ENCODE measurements at regions not wholly inside any gene's neighbourhood (a gene's known extent, or its start where the extent isn't known, plus 50 kb on each side); places are given as distances from the start of the nearest gene placed in this dataset.

- ChIA-PET POLR2A (no interaction called here), CTCF (no interaction called here)
- Histone ChIP-seq H3K36me3 (ENCODE audit: control insufficient read depth, insufficient read depth, low read length) (no peaks in the 10 kb centered on the region), H3K4me1 (no peaks in the 10 kb centered on the region), H3K4me3 (ENCODE audit: low read depth, low read length) (no peak overlapping the region), H3K9me3 (no peaks in the 10 kb centered on the region), H3K27me3 (replicated peaks; ENCODE audit: control insufficient read depth, insufficient read depth, low read length) (no peaks in the 10 kb centered on the region)
- H3K4me3 Mint-ChIP-seq (ENCODE audit: unreplicated experiment), result no peak overlapping the region
- TF ChIP-seq CTCF (IDR thresholded peaks at IDR 0.05; ENCODE audit: insufficient read depth in 1 of 2, low read depth in 1 of 2, low read length in 1 of 2, severe bottlenecking in 1 of 2, unreplicated experiment in 1 of 2), result no peak
- intact Hi-C loops (cut with micrococcal nuclease; ENCODE audit: unreplicated experiment), result loop anchor here (10.0 kb wide), 2 partner anchors 215 to 425 kb away; no protein-coding TSS in a partner anchor
- no peak for DNase-seq
- no peaks in the 10 kb centered on the region for H3K9me3 Mint-ChIP-seq (ENCODE audit: unreplicated experiment)
- no TSS peak for BruUV-seq (replicated peaks)
- no peaks in the 10 kb centered on the region for H3K4me1 Mint-ChIP-seq (ENCODE audit: low read depth, unreplicated experiment)
- H3K36me3 Mint-ChIP-seq (ENCODE audit: insufficient read depth, unreplicated experiment), result no peaks in the 10 kb centered on the region
- H3K27ac Mint-ChIP-seq (ENCODE audit: unreplicated experiment), result no peak overlapping the region
- peaks cover 11% of the 10 kb centered on the region for H3K27me3 Mint-ChIP-seq (ENCODE audit: insufficient read depth, unreplicated experiment)
Measured at GRCh38 chr10:16119445-16119844, 259.1 kb upstream of the MINDY3 start.

DNA sequence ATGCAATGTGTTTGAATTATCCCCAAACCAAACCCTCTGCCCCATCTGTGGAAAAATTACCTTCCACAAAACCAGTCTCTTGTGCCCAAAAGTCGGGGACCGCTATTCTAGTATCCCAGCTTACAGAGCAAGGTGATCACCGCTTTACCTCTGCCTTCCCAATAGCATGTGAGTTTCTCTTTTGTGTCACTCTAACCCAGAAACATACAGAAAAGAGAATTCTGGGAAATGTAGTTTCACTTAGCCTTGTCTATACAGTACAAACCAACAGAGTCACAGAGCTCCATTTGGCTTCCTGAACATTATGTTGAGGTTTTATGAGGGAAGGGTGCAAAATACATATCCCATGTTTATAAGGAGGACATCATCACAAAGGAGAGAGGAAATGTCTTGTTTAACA, 260.3 kb upstream of the MINDY3 start:
- TF ChIP-seq CTCF (IDR thresholded peaks at IDR 0.05; ENCODE audit: insufficient read depth in 1 of 2, low read depth in 1 of 2, low read length in 1 of 2, severe bottlenecking in 1 of 2, unreplicated experiment in 1 of 2), result no peak
- Histone ChIP-seq H3K4me3 (ENCODE audit: low read depth, low read length) (no peak overlapping the region), H3K4me1 (no peaks in the 10 kb centered on the region), H3K27me3 (replicated peaks; ENCODE audit: control insufficient read depth, insufficient read depth, low read length) (no peaks in the 10 kb centered on the region), H3K36me3 (ENCODE audit: control insufficient read depth, insufficient read depth, low read length) (no peaks in the 10 kb centered on the region), H3K9me3 (no peaks in the 10 kb centered on the region)
- DNase-seq, result no peak
- no peaks in the 10 kb centered on the region for H3K9me3 Mint-ChIP-seq (ENCODE audit: unreplicated experiment)
- no peaks in the 10 kb centered on the region for H3K36me3 Mint-ChIP-seq (ENCODE audit: insufficient read depth, unreplicated experiment)
- no peaks in the 10 kb centered on the region for H3K4me1 Mint-ChIP-seq (ENCODE audit: low read depth, unreplicated experiment)
- ChIA-PET POLR2A (no interaction called here), CTCF (no interaction called here)
- BruUV-seq (replicated peaks), result no TSS peak
- no peak overlapping the region for H3K27ac Mint-ChIP-seq (ENCODE audit: unreplicated experiment)
- H3K4me3 Mint-ChIP-seq (ENCODE audit: unreplicated experiment), result no peak overlapping the region
- intact Hi-C loops (cut with micrococcal nuclease; ENCODE audit: unreplicated experiment), result no loop called here
- peaks cover 11% of the 10 kb centered on the region for H3K27me3 Mint-ChIP-seq (ENCODE audit: insufficient read depth, unreplicated experiment)

DNA sequence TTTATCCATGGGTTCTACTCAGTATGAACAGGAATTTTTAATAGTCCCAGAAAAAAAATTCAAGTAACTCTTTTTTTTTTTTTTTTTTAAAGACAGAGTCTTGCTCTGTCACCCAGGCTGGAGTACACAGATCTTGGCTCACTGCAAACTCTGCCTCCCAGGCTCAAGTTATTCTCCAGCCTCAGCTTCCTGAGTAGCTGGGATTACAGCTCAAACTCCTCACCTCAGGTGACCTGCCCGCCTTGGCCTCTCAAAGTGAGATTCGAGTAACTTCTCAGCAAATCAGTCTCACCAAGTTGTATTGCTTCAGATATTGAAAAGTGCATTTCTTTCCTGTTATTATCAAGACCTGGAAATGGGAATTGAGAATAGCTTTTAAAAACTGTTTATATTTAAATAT, 281.2 kb upstream of the MINDY3 start:
- no TSS peak for BruUV-seq (replicated peaks)
- H3K27me3 ChIP-seq (replicated peaks; ENCODE audit: control insufficient read depth, insufficient read depth, low read length), result no peaks in the 10 kb centered on the region; the same call in 1 of the 2 replicates
- peaks cover 7% of the 10 kb centered on the region for H3K9me3 Mint-ChIP-seq (ENCODE audit: unreplicated experiment)
- no peaks in the 10 kb centered on the region for H3K36me3 Mint-ChIP-seq (ENCODE audit: insufficient read depth, unreplicated experiment)
- no peak overlapping the region for H3K4me3 ChIP-seq (ENCODE audit: low read depth, low read length)
- no peak overlapping the region for H3K4me3 Mint-ChIP-seq (ENCODE audit: unreplicated experiment)
- H3K27me3 Mint-ChIP-seq (ENCODE audit: insufficient read depth, unreplicated experiment), result peaks cover 10% of the 10 kb centered on the region
- H3K9me3 ChIP-seq, result no peaks in the 10 kb centered on the region; the same call in 1 of the 2 replicates
- H3K36me3 ChIP-seq (ENCODE audit: control insufficient read depth, insufficient read depth, low read length), result no peaks in the 10 kb centered on the region
- TF ChIP-seq CTCF (IDR thresholded peaks at IDR 0.05; ENCODE audit: insufficient read depth in 1 of 2, low read depth in 1 of 2, low read length in 1 of 2, severe bottlenecking in 1 of 2, unreplicated experiment in 1 of 2), result no peak
- H3K27ac Mint-ChIP-seq (ENCODE audit: unreplicated experiment), result no peak overlapping the region
- no peaks in the 10 kb centered on the region for H3K4me1 Mint-ChIP-seq (ENCODE audit: low read depth, unreplicated experiment)
- no peak for DNase-seq
- no peaks in the 10 kb centered on the region for H3K4me1 ChIP-seq
- CTCF ChIA-PET, result no interaction called here
- intact Hi-C loops (cut with micrococcal nuclease; ENCODE audit: unreplicated experiment), result no loop called here
- POLR2A ChIA-PET, result no interaction called here

All from Caco-2 (cell line).